Transverse colon (tissue), 3 donors: ENCODE measurements at regions not wholly inside any gene's neighbourhood (a gene's known extent, or its start where the extent isn't known, plus 50 kb on each side); places are given as distances from the start of the nearest gene placed in this dataset.

ENCODE experiments used
- CTCF ChIP-seq, 5 experiments: fragments of 200-600 bp in 3 of 5; fragments of 450-650 bp in 2 of 5; sonication (generic) in 3 of 5; IDR thresholded peaks; 1 replicate in 2 of 5; 2 replicates in 3 of 5; pipeline ENCODE4 v1.5.1; 2016 to 2017; ENCODE audit warnings: antibody characterized with exemption in 5 of 5, inconsistent platforms in 3 of 5, mild to moderate bottlenecking in 2 of 5, moderate library complexity in 1 of 5
- EP300 ChIP-seq: sonication (generic); formaldehyde crosslinking; IDR thresholded peaks from one replicate; pipeline ENCODE4 v1.6.1; 2017; ENCODE audit warnings: antibody characterized with exemption, low read depth

GRCh38 chr17:5837055-5837491, 233.1 kb upstream of the WSCD1 start:
- no peak for TF ChIP-seq EP300
- TF ChIP-seq CTCF (IDR thresholded peaks at IDR 0.05), result no peak
